ENCODE measurements at regions not wholly inside any gene's neighbourhood (a gene's known extent, or its start where the extent isn't known, plus 50 kb on each side); places are given as distances from the start of the nearest gene placed in this dataset.

- H3K9me3 ChIP-seq, result no peaks in the 10 kb centered on the region
- no peak overlapping the region for H3K4me3 ChIP-seq
- no peaks in the 10 kb centered on the region for H3K4me1 ChIP-seq
- no peaks in the 10 kb centered on the region for H3K36me3 ChIP-seq
- DNase-seq, result no peak
- intact Hi-C loops (cut with DNase I; ENCODE audit: low total_unique reads), result no loop called here
- H3K27ac ChIP-seq, result no peak overlapping the region
- H3K27me3 ChIP-seq, result no peaks in the 10 kb centered on the region
- TF ChIP-seq POLR2A (IDR thresholded peaks at IDR 0.05) (no peak), CTCF (IDR thresholded peaks at IDR 0.05) (no peak)
Observed at GRCh38 chr5:82809420-82810143, 267.6 kb downstream of the TMEM167A start.

DNA sequence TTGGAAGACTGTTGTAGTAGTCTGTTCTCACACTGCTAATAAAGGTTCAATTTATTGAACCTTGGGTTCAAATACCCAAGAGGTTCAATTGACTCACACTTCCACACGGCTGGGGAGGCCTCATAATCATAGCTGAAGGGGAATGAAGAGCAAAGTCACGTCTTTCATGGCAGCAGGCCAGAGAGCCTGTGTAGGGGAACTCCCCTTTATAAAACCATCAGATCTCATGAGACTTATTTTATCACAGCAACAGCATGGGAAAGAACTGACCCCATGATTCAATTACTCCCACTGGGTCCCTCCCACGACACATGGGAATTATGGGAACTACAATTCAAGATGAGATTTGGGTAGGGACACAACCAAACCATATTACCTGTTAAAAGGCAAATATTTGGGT lies 268.2 kb downstream of the TMEM167A start:
- DNase-seq, result no peak
- Histone ChIP-seq H3K4me1 (no peaks in the 10 kb centered on the region), H3K9me3 (no peaks in the 10 kb centered on the region), H3K27ac (no peak overlapping the region), H3K4me3 (no peak overlapping the region), H3K36me3 (no peaks in the 10 kb centered on the region), H3K27me3 (no peaks in the 10 kb centered on the region)
- TF ChIP-seq POLR2A (IDR thresholded peaks at IDR 0.05) (no peak), CTCF (IDR thresholded peaks at IDR 0.05) (no peak)
- intact Hi-C loops (cut with DNase I; ENCODE audit: low total_unique reads), result no loop called here

DNA sequence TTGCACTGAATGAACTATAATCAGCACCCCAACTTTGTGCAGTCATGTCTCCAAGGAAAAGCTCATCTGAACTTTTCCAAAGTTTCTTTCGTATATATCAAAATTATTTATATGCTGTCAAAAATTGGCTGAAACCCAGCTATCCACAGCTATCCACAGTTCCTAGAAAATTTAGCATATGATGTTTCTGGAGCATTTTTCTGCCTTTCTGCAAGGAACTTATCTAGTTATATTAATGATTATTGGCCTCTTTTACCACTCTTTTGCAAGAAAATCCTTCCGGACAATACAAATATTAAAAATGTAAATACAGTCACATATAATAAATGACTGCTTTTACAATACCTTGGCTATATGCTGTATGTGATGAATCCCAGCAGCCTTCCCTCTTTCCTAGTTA lies 270.2 kb downstream of the TMEM167A start:
- H3K4me3 ChIP-seq, result no peak overlapping the region
- TF ChIP-seq CTCF (IDR thresholded peaks at IDR 0.05) (no peak), POLR2A (IDR thresholded peaks at IDR 0.05) (no peak)
- H3K27ac ChIP-seq, result no peak overlapping the region
- no peaks in the 10 kb centered on the region for H3K4me1 ChIP-seq
- H3K27me3 ChIP-seq, result no peaks in the 10 kb centered on the region
- H3K36me3 ChIP-seq, result no peaks in the 10 kb centered on the region
- no peak for DNase-seq
- intact Hi-C loops (cut with DNase I; ENCODE audit: low total_unique reads), result no loop called here
- H3K9me3 ChIP-seq, result no peaks in the 10 kb centered on the region

GRCh38 chr5:82806513-82806912 lies 270.7 kb downstream of the TMEM167A start:
- no peak for DNase-seq
- no peaks in the 10 kb centered on the region for H3K9me3 ChIP-seq
- H3K27me3 ChIP-seq, result no peaks in the 10 kb centered on the region
- no peak for TF ChIP-seq CTCF (IDR thresholded peaks at IDR 0.05)
- TF ChIP-seq POLR2A (IDR thresholded peaks at IDR 0.05), result no peak
- no peaks in the 10 kb centered on the region for H3K4me1 ChIP-seq
- H3K36me3 ChIP-seq, result no peaks in the 10 kb centered on the region
- no peak overlapping the region for H3K4me3 ChIP-seq
- H3K27ac ChIP-seq, result no peak overlapping the region
- intact Hi-C loops (cut with DNase I; ENCODE audit: low total_unique reads), result no loop called here

DNA sequence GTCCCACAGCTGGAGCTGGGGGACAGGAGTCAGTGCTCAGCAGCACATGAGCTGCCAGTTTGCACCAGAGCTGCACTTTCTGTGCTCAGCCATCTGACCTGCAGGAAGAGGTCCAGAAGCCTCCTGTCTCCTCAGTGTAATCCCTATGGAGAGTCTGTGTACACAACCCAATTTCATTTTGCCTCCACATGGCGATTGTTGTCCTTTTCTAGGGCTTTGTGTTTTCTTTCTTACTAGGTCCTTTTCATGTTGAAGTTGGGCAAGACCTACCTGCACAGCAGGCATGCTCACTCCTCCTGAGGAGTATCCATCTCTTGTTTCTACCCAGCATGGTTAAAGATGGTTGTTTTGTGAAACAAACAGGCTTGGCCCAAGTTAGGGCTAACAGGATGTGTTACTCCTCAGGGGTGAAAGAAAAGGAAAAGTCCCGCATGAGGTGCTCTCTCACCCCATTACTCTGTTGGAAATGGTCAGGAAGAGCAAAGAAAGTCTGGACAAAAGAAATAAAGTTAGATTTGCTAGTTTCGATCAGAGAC lies 273.0 kb downstream of the TMEM167A start:
- TF ChIP-seq POLR2A (IDR thresholded peaks at IDR 0.05), result no peak
- no peak for TF ChIP-seq CTCF (IDR thresholded peaks at IDR 0.05)
- Histone ChIP-seq H3K27ac (no peak overlapping the region), H3K4me1 (no peaks in the 10 kb centered on the region), H3K9me3 (no peaks in the 10 kb centered on the region), H3K4me3 (no peak overlapping the region), H3K27me3 (no peaks in the 10 kb centered on the region), H3K36me3 (no peaks in the 10 kb centered on the region)
- DNase-seq, result no peak
- intact Hi-C loops (cut with DNase I; ENCODE audit: low total_unique reads), result no loop called here

Data from uterus (tissue), 3 donors.